ENCODE measurements at regions not wholly inside any gene's neighbourhood (a gene's known extent, or its start where the extent isn't known, plus 50 kb on each side); places are given as distances from the start of the nearest gene placed in this dataset.

- no peaks in the 10 kb centered on the region for H3K27me3 ChIP-seq
- WGBS, 2 donors = 50 to 59% methylated on average over 1 of the region's 1 CpG
- no peaks in the 10 kb centered on the region for H3K36me3 ChIP-seq
- H3K4me3 ChIP-seq = no peak overlapping the region
- no peak for TF ChIP-seq CTCF (IDR thresholded peaks at IDR 0.05)
- no peak for TF ChIP-seq POLR2A (IDR thresholded peaks at IDR 0.05)
- H3K27ac ChIP-seq = no peak overlapping the region
- intact Hi-C loops (cut with DNase I) = no loop called here
- DNase-seq = no peak
- H3K9me3 ChIP-seq = no peaks in the 10 kb centered on the region
- H3K4me1 ChIP-seq = no peaks in the 10 kb centered on the region
Measured at GRCh38 chr3:74263031-74263430, 351.4 kb downstream of the CNTN3 start.

GRCh38 chr3:74233091-74233490, 381.4 kb downstream of the CNTN3 start:
- H3K4me3 ChIP-seq = no peak overlapping the region
- intact Hi-C loops (cut with DNase I) = no loop called here
- WGBS, 2 donors = 42 to 55% methylated on average over 3 of the region's 3 CpGs
- TF ChIP-seq POLR2A (IDR thresholded peaks at IDR 0.05) (no peak), CTCF (IDR thresholded peaks at IDR 0.05) (no peak)
- no peaks in the 10 kb centered on the region for H3K27me3 ChIP-seq
- no peaks in the 10 kb centered on the region for H3K36me3 ChIP-seq
- no peak overlapping the region for H3K27ac ChIP-seq
- DNase-seq = no peak
- H3K9me3 ChIP-seq = peaks cover 0 to 3% (median 0%) of the 10 kb centered on the region in 3 donors
- no peaks in the 10 kb centered on the region for H3K4me1 ChIP-seq

- Histone ChIP-seq H3K27ac (no peak overlapping the region), H3K4me3 (no peak overlapping the region), H3K4me1 (no peaks in the 10 kb centered on the region), H3K27me3 (no peaks in the 10 kb centered on the region), H3K36me3 (no peaks in the 10 kb centered on the region), H3K9me3 (no peaks in the 10 kb centered on the region)
- no peak for DNase-seq
- TF ChIP-seq CTCF (IDR thresholded peaks at IDR 0.05) = no peak
- TF ChIP-seq POLR2A (IDR thresholded peaks at IDR 0.05) = no peak
- intact Hi-C loops (cut with DNase I) = no loop called here
- 66 to 67% methylated on average over 3 of the region's 3 CpGs for WGBS, 2 donors
Measured at GRCh38 chr3:74217467-74217866, 397.0 kb downstream of the CNTN3 start.

GRCh38 chr3:74214286-74214685, 400.2 kb downstream of the CNTN3 start:
- Histone ChIP-seq H3K36me3 (no peaks in the 10 kb centered on the region), H3K9me3 (no peaks in the 10 kb centered on the region), H3K4me1 (no peaks in the 10 kb centered on the region), H3K27me3 (no peaks in the 10 kb centered on the region), H3K4me3 (no peak overlapping the region), H3K27ac (no peak overlapping the region)
- no peak for TF ChIP-seq POLR2A (IDR thresholded peaks at IDR 0.05)
- no peak for TF ChIP-seq CTCF (IDR thresholded peaks at IDR 0.05)
- intact Hi-C loops (cut with DNase I) = no loop called here
- 83 to 84% methylated on average over 4 of the region's 4 CpGs for WGBS, 2 donors
- no peak for DNase-seq

- Histone ChIP-seq H3K27ac (no peak overlapping the region), H3K27me3 (no peaks in the 10 kb centered on the region), H3K36me3 (no peaks in the 10 kb centered on the region)
Measured at GRCh38 chr3:74210739-74211138, 403.7 kb downstream of the CNTN3 start.

More at GRCh38 chr3:74210739-74211138, 403.7 kb downstream of the CNTN3 start:
- no peak for DNase-seq
- Histone ChIP-seq H3K4me3 (no peak overlapping the region), H3K9me3 (no peaks in the 10 kb centered on the region), H3K4me1 (no peaks in the 10 kb centered on the region)
- no peak for TF ChIP-seq POLR2A (IDR thresholded peaks at IDR 0.05)
- TF ChIP-seq CTCF (IDR thresholded peaks at IDR 0.05) = no peak
- intact Hi-C loops (cut with DNase I) = no loop called here

All from esophagus squamous epithelium (tissue), 5 donors.